Ammon's horn (tissue), 1 donor: ENCODE measurements at regions not wholly inside any gene's neighbourhood (a gene's known extent, or its start where the extent isn't known, plus 50 kb on each side); places are given as distances from the start of the nearest gene placed in this dataset.

ENCODE experiments used
- DNase-seq: peaks from one replicate; pipeline ENCODE4 v3.0.0-alpha.2; 2016; ENCODE audit warnings: low spot score

DNA sequence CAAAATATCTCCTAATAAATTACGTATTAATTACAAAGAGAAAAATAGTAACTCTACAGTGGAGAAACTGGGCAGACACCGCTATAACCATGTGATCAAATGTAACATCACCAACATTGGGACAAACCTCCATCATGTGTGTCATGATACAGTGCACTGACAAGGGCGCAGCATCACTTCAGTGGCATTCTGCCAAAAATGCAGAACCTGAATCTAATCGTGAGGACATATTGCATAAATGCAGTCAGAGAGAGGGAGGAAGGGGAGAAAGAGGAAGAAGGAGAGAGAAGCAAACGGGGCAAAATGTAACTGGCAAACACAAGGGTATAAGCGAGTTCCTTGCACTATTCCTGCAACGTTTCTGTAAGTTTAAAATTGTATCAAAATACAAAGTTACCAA is 74.2 kb upstream of the MARCHF10 start:
- no peak for DNase-seq

DNA sequence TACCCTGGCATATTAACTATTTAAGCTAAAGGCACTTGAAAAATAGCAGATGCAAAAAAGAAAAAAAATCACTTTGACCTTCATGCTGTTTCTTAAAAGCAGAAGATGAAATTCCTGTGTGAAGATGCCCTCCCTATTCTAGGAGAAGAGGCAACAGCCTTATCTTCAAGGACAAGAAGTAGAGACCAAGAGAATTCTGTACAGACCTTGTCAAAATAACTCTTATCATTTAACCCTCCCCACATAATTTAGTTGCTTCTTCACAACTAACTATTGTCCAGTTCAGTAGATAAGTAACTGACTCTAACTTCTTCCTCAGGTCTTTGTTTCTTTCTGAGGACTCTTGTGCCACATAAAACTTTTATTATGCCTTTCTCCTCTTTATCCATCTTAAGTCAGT is 72.0 kb upstream of the MARCHF10 start:
- DNase-seq, result no peak

DNA sequence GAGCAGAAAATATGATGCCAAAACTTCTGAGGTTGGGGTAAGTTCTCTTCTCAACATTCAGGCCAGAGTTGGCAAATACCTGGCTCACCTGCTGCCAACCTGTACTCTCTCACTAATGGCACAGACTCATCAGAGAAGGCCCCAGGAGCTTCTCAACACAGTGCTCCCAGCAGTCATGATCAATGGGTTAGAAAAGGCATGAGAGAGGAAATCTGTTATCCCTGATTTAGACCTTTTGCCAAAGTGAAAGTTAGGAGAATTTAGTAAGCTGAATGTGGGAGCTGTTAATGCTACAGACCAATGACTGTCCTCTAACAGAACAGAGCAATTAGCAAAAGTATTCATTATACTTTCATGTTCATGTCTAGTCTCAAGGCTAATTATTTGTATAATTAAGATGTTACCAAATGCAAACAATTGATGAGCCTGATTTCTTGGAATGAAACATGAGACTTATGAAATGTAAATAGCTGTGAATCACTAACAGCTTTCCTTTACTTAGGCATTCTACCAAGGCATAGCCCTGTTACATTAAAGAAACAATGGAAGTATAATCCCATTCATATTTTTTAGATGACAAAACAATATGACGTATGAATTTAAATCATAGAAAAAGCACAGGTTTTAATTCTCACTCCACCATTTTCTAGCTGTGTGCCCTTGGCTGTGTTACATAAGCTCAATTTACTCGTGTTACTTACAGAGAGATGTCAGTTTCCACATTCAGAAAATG is 68.7 kb upstream of the MARCHF10 start:
- no peak for DNase-seq

DNA sequence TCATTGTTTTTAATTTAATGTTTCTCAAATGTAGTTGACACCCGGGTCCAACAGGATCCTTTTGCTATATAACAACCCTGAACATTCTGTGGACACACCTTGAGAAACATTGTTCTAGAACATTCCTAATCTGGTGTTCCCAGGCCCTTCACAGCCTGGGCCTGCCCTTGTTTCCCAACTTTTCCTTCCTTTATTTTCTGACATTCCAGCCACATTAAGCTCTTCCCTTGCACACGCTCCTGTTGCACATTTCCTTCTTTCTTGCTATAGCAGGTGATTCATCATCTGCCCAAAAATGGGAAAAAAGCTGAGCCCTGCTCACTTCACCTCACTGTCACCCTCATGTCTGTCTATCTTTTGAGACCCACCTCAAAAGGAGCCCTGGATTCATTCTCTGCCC is 67.9 kb upstream of the MARCHF10 start:
- DNase-seq, result no peak

DNA sequence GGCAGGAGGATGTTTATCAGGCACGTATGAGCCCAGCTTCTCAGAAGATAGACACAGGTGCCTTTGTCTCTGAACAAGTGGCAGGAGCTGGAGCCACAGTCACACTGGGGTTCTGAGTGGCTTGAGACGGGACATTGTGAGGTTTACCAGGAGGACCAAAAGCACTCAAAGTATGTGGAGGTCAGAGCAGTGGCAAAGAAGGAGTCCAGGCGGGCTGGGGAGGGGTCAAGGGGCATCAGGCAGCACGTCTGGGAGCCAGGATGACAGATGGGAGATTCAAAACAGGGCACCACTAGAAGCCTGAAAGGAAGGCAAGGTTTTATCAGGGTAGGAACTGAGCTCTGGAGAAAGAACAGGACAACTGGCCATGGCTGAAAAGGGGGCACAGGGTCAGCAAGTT is 67.2 kb upstream of the MARCHF10 start:
- no peak for DNase-seq

DNA sequence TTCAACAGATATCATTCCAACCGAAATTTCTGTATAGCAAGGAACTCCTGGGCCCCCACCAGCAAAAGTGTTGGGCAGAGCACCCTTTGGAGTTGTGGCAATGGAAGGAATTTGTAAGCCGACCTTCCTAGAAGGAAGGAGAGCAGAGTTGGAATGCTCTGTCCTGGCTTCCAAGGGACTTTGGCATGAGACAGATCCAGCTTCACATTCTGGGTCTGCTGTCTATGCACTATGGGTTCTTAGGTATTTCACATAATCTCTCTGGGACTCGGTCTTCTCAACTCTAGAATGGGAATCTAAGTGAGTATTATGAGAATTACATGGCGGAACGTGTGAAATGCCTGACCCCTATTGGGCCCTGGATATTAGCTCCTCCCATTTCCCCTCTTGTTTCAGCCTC is 63.2 kb upstream of the MARCHF10 start:
- DNase-seq, result no peak

DNA sequence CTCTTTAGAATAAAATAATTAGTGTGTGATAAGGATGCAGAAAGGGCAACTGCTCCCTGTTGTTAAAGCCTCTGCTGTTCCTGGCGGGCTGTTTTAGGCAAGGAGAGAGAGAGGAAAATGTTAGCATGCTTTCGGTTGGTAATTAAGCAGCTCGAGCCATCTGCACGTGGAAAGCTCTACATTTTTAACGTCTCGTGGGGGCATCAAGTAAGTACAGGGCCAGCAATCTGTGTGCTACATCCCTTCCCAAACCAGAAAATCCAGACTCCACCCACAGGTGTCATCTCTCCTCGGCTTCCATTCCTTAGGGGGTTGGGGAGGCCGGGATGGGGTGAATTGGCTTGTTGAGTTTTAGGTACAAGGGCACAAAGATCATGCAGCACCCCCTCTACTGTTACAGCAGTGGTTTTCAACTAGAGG is 62.4 kb upstream of the MARCHF10 start:
- peak; percentile 9 for DNase-seq

DNA sequence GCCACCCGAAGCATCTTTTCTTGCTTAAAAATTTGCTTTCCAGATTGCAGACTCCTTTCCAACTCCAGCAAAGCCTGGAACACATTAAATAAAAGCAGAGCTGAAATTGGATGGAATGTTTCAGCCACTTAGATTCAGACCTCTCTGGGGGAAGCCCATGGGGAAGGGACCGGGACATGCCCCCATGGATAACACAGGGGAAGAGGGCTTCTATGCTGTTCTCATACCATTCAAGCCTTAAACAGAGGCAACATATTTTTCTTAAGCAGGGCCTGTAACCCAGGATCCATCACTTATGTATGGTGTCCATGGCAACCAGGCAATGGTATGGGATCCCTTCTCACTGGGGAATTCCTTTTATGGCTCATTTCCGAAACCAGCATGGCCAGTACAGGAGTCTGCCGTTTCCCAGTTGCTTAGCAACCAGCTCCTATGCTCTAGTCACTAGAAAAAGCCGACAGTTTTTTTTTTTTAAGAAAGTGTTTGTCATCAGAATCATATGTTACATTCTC is 62.0 kb upstream of the MARCHF10 start:
- peak; percentile 54 for DNase-seq

DNA sequence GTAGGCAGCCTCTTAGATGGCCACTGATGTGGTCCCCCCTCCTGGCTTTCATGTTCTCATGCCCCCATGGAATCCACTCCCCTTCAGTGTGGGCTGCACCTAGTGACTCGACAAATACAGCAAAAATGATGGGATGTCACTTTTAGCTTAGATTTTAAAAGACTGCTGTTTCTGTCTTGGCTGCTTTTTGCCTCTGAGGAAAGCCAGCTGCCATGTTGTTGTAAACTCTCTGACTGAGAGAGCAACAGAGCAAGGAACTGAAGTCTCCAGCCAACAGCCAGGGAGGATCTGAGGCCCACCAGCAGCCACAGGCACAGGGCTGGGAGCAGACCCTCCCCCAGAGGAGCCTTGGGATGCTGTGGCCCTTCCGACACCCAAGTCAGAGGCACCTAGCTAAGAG is 60.6 kb upstream of the MARCHF10 start:
- DNase-seq, result no peak

DNA sequence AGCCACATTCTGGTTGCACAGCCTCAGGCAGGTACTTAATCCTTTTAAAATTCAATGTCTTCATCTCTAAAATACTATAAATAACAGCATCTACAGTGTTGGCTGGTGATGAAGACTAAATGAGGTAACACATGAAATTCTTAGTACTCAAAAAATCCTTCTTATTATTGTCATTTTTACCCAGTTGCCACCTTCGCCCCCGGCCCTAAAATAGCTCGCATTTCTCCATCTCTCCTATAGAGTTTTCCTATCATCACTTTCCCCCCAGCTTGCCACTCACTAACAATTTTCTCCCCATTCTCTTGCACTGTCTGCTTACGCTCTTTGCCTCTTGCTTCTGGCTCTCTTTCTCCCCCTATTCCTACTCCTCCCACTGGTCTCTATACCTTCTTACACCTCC is 59.9 kb upstream of the MARCHF10 start:
- DNase-seq, result no peak

DNA sequence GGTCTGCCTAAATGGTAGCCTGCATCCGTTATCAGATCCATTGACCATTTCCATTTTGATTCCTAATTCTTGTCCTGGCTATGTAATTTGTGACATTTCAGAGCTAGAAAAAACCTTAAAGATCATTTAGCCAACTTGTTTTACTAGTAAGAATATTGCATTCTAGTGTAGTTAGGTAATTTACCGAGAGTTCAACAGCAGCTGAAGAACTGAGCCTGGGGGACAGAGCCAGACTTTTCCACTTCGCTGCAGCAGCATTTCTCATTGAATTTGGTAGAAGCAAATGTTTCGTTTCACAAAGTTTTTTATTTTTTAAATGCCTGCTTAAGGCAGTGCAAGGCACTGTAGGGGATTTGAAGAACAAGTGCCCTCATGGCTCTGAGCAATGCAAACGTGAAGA is 59.2 kb upstream of the MARCHF10 start:
- DNase-seq, result no peak

DNA sequence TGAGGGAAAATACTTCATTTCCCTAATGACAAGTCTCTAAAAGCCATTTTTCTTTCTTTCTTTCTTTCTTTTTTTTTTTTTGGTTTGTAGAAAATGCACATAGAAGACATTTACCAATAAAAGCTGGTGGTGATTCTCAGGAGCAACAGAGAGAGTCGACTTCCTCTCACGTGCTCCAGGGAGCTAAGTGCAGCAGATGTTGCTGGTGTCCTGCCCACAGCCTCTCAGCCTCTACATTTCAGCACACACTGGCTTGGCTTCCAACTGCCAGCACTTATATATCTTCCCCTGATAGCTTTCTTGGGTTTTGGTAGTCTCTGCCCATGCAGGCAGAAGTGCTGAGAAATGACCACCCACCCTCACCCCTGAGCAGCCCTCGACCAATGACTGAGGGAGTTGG is 58.4 kb upstream of the MARCHF10 start:
- no peak for DNase-seq

DNA sequence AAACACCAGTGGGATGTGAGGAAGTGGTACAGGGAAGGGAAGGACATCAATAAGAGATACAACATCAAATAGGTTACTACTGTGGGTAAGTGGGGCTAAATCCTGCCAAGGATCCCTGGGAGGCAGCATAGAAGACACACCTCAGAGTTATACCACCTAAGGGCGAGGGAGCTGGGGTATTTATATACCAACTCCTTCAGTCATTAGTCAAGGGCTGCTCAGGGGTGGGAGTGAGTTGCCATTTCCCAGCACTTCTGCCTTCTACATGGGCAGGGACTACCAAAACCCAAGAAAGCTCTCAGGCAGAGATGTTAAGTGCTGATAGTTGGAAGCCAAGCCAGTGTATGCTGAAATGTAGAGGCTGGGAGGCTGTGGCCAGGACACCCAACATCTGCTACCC is 57.5 kb upstream of the MARCHF10 start:
- no peak for DNase-seq

DNA sequence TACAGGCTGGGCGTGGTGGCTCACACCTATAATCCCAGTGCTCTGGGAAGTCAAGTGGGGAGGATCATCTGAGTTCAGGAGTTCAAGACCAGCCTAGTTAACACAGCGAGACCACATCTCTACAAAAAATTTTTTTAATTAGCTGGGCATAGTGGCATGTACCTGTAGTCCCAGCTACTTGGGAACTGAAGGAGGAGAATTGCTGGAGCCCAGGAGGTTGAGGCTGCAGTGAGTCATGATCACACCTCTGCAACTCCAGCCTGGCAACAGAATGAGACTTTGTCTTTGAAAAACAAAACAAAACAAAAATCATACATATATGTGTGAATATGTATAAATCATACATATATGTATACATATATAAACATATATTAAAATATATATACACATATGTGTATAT is 54.1 kb upstream of the MARCHF10 start:
- DNase-seq, result no peak

DNA sequence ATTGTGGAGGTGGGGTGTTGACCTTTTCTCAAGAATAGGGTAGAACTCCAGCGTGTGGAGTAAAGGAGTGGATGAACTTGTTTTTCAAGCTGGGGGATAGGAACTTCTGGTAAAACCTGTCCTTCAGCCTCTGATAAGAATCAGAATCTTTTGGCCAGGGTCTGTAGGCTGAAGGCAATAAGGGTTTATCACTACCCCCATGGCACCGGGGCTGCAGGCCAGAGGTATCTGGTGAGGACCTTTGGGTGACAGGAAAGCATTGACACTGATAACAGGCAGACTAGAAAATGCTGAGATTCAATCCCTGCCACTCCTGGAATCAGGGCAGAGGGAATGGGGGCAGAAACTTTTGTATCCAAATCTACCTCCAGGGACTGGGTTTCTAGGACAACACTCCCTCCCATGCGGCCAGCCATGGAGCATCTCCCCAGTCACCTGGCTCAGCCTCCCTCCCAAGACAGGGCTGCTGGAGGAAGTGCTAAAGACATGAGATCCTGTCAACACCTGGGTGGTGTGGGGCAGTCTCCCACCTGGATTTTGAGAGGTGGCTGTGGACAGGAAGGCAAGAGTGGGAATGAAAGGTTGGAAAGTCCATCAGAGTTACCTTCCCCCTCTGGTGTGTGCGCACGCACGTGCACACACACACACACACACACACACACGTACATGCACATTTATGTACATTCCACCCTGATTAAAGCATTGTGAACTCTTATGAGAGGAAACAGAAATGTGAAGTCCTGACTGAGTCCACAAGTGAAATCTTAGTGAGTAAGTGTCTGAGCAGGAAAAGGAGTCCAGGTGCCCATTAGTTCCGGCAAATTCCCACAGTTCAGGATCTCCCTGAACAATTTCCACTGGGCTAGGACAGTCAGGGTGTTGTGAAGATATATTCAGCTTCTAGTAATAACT is 53.1 kb upstream of the MARCHF10 start:
- DNase-seq, result no peak

DNA sequence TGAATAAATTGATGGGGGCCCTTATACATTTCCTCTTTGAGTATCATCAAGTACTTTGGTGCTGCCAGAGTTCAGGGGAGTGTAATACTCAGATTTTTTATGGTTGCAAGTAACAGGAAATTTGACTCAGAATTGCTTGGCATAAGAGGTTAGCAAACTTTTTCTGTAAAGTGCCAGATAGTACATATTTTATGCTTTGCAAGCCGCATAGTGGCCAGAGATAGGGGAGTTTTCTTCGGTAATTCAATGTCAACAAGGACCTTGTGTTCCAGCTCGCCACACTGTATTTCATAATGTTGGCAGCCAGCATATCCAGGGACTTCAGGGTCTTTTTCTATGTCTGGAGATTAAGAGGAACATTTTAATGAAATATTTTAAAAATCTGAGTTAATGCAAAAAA is 51.0 kb upstream of the MARCHF10 start:
- no peak for DNase-seq
